Breast epithelium (tissue), 4 donors: ENCODE measurements at regions not wholly inside any gene's neighbourhood (a gene's known extent, or its start where the extent isn't known, plus 50 kb on each side); places are given as distances from the start of the nearest gene placed in this dataset.

Source experiments
- DNase-seq, 2 donors: peaks; one replicate each; pipeline ENCODE4 v3.0.0-alpha.2; 2019; ENCODE audit warnings: low spot score in 2 of 2
- H3K27ac ChIP-seq, 2 donors: fragments of 200-600 bp; sonication (generic) in 1 of 2; one replicate each; pipeline ENCODE4 v1.5.1; 2016 to 2019; ENCODE audit warnings: mild to moderate bottlenecking in 1 of 2
- H3K27me3 ChIP-seq, 2 donors: fragments of 200-600 bp; sonication (generic) in 1 of 2; one replicate each; pipeline versions ENCODE4 v1.5.1 to v1.6.0; 2017 to 2019; ENCODE audit warnings: control low read depth in 1 of 2, mild to moderate bottlenecking in 1 of 2
- H3K36me3 ChIP-seq: fragments of 200-600 bp; one replicate; pipeline ENCODE4 v1.5.1; 2019
- H3K4me1 ChIP-seq, 2 donors: fragments of 200-600 bp; sonication (generic); one replicate each; pipeline ENCODE4 v1.5.1; 2016 to 2019; ENCODE audit warnings: control low read depth in 1 of 2
- H3K4me3 ChIP-seq, 3 donors: fragments of 200-600 bp; sonication (generic); 1 replicate in 2 of 3; 2 replicates in 1 of 3; pipeline ENCODE4 v1.5.1; 2016 to 2019; ENCODE audit warnings: mild to moderate bottlenecking in 3 of 3, moderate library complexity in 2 of 3
- H3K9me3 ChIP-seq, 2 donors: fragments of 200-600 bp; sonication (generic) in 1 of 2; one replicate each; pipeline ENCODE4 v1.5.1; 2016 to 2019; ENCODE audit warnings: control low read depth in 1 of 2
- POLR2A ChIP-seq: fragments of 450-650 bp; IDR thresholded peaks from one replicate; pipeline ENCODE4 v1.6.1; 2016; ENCODE audit warnings: antibody characterized with exemption, mild to moderate bottlenecking, moderate library complexity
- POLR2AphosphoS5 ChIP-seq, 3 donors: sonication (generic); formaldehyde crosslinking; IDR thresholded peaks; one replicate each; pipeline ENCODE4 v1.6.1; 2017; ENCODE audit warnings: antibody characterized with exemption in 3 of 3
- intact Hi-C: fragments of 100-400 bp; cut with DNase I; formaldehyde crosslinking; loops from one replicate; pipeline ENCODE4 v1.15.1; 2023; ENCODE audit warnings: low total_unique reads
- TF ChIP-seq, protein P1 (sequence below), 3 donors: fragments of 450-650 bp; IDR thresholded peaks; one replicate each; pipeline ENCODE4 v1.5.1; 2016 to 2017; ENCODE audit warnings: antibody characterized with exemption in 3 of 3, mild to moderate bottlenecking in 3 of 3, moderate library complexity in 3 of 3

DNA sequence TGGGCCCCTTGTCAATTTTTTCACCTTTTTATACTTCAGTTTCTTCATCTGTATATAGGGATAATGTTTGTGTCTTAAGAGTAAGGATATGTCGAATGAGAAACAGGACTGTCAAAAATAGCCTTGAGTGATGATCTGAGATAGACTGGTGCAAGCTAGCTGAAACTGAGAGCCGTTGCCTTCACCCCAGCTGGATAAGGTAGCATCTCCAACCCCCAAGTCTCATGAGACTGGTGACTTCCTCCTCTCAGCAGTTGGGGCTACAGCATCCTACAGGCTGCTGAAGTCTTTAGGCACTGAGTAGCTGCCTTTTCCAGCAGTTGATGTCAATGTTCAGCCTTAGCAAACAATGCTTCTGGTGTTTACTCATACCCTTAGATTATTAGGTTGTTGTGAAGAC is 330.2 kb downstream of the OSTF1 start:
- Histone ChIP-seq H3K9me3 (no peaks in the 10 kb centered on the region), H3K4me1 (no peaks in the 10 kb centered on the region), H3K36me3 (no peaks in the 10 kb centered on the region), H3K27me3 (no peaks in the 10 kb centered on the region), H3K4me3 (no peak overlapping the region), H3K27ac (no peak overlapping the region)
- intact Hi-C loops, result no loop called here
- DNase-seq, result no peak
- TF ChIP-seq POLR2AphosphoS5 (IDR thresholded peaks at IDR 0.05), result no peak
- TF ChIP-seq, protein P1, sequence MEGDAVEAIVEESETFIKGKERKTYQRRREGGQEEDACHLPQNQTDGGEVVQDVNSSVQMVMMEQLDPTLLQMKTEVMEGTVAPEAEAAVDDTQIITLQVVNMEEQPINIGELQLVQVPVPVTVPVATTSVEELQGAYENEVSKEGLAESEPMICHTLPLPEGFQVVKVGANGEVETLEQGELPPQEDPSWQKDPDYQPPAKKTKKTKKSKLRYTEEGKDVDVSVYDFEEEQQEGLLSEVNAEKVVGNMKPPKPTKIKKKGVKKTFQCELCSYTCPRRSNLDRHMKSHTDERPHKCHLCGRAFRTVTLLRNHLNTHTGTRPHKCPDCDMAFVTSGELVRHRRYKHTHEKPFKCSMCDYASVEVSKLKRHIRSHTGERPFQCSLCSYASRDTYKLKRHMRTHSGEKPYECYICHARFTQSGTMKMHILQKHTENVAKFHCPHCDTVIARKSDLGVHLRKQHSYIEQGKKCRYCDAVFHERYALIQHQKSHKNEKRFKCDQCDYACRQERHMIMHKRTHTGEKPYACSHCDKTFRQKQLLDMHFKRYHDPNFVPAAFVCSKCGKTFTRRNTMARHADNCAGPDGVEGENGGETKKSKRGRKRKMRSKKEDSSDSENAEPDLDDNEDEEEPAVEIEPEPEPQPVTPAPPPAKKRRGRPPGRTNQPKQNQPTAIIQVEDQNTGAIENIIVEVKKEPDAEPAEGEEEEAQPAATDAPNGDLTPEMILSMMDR (IDR thresholded peaks at IDR 0.05), result no peak
- TF ChIP-seq POLR2A, result no peak

DNA sequence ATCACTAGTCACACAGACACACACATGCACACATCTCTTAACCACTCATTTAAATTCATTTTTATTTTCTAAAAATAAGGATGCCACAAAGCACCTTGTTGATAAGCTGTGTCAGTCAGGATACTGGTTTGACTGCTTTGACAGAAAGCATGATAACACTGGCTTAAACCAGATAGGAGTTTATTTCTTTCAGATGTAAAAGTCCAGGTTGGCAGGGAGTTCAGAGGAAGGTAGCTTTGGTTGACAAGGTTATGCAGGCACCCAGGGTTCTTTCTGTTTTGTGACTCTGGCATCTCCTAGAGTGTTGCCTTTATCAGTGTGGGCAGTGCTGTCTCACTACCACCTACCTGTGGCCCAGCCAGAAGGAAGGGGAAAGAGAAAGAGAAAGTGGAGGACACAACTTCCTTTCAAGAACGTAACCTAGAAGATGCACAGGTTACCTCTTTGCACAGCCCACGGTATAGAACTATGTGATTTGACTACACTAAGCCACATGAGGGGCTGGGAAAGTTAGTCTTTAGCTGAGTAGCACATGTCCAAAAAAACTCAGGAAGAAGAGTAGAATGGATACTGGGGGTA is 334.7 kb downstream of the OSTF1 start:
- DNase-seq, result no peak
- intact Hi-C loops, result no loop called here
- no peak overlapping the region for H3K27ac ChIP-seq

DNA sequence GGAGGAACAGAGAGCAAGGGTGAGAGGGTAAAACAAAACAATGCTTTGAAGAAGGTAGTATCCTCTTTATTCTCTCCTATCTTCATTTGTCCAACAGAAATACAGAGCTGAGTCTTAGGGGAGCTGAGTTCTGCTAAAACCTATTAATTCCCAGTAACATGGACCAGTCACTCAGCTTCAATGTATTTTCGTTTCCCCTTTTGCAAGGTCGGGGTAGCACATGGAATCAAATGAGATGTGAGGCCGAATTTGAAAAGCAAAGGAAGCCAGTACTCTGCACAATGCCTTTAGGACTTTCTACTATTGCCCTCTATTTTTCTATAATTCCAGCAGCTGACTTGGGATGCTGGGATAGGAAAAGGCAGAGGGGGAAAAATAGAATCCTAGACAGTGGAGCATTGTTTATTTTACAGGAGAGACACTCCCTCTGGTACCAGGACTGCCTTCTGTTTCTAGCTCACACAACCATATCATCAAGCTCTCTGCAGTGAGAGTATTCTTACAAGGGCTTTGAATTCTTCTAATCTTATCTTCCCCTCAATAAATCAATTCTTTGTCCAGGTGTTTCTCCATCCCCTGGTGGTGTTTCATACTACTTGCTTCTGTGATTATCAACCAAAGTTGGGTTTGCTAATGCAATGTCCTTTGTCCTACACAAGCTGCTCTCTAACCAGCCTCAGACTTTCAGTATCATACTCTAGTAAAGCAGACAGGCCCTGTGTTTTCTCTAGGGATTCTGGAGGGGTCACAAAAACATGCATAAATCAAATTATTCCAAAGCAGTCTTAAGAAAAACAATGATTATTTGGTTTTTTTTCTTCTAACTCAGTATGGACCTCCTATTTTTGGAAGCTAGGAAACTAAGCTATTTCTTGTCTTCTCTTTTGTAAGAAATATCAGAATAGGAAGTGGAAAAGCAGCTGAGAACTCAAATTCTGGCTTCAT is 341.5 kb downstream of the OSTF1 start:
- H3K27me3 ChIP-seq, result no peaks in the 10 kb centered on the region
- no peaks in the 10 kb centered on the region for H3K9me3 ChIP-seq
- TF ChIP-seq, protein P1 (IDR thresholded peaks at IDR 0.05), result no peak
- TF ChIP-seq POLR2A (no peak), POLR2AphosphoS5 (IDR thresholded peaks at IDR 0.05) (no peak)
- intact Hi-C loops, result no loop called here
- peak overlapping the region in 1 of 2 donors; percentile 34 for H3K27ac ChIP-seq
- no peaks in the 10 kb centered on the region for H3K36me3 ChIP-seq
- no peak for DNase-seq
- no peaks in the 10 kb centered on the region for H3K4me1 ChIP-seq
- no peak overlapping the region for H3K4me3 ChIP-seq

More for the DNA sequence above, 334.7 kb downstream of the OSTF1 start:
- Histone ChIP-seq H3K4me3 (no peak overlapping the region), H3K4me1 (no peaks in the 10 kb centered on the region), H3K27me3 (no peaks in the 10 kb centered on the region), H3K9me3 (no peaks in the 10 kb centered on the region), H3K36me3 (no peaks in the 10 kb centered on the region)
- TF ChIP-seq POLR2AphosphoS5 (IDR thresholded peaks at IDR 0.05) (no peak), POLR2A (no peak)
- TF ChIP-seq, protein P1 (IDR thresholded peaks at IDR 0.05), result no peak

DNA sequence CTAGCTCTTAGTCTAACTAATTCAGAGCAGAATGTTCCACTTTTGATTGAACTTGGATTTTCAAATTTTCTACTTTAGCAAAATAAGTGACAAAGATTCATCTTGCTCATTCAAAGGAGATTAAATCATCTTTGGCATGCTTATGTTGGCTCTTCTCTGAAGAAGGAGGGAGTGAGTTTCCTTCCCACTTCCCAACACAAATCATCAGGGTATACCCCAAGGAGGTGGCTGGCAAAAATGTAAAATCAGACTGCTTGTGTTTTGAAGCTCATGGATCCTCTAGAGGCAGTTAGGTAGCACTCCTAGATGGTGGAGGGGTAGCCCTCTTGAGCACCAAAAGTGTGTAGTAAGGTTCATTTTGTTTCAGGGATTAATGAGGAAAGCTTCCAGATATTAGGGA is 343.1 kb downstream of the OSTF1 start:
- no peaks in the 10 kb centered on the region for H3K36me3 ChIP-seq
- no peak for TF ChIP-seq POLR2A
- TF ChIP-seq, protein P1 (IDR thresholded peaks at IDR 0.05), result no peak
- no peak for TF ChIP-seq POLR2AphosphoS5 (IDR thresholded peaks at IDR 0.05)
- no peaks in the 10 kb centered on the region for H3K4me1 ChIP-seq
- H3K9me3 ChIP-seq, result no peaks in the 10 kb centered on the region
- H3K27ac ChIP-seq, result peak overlapping the region in 1 of 2 donors; percentile 57
- no peak for DNase-seq
- H3K27me3 ChIP-seq, result no peaks in the 10 kb centered on the region
- H3K4me3 ChIP-seq, result no peak overlapping the region
- intact Hi-C loops, result no loop called here

DNA sequence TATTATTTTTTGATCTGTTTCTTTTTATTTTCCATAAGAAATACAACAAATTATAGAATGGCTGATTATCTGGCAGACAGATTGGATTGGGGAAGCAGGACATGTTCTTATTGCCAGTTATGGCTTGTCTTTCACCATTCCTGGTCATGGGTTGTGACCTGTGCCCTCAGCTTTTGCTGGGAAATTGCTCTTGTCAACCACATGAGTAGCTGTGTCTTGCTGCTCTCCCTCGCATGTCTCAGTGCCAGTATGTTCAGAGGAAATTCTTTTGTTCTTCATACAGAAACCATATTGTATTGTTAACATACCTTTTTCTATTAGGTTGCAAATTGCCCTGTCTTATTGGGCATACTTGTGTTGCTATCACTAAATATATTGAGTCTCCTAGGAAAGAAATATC is 344.1 kb downstream of the OSTF1 start:
- peak overlapping the region in 1 of 2 donors; percentile 66 for H3K27ac ChIP-seq
- H3K4me3 ChIP-seq, result no peak overlapping the region
- no peaks in the 10 kb centered on the region for H3K9me3 ChIP-seq
- no peak for DNase-seq
- no peaks in the 10 kb centered on the region for H3K27me3 ChIP-seq
- no peaks in the 10 kb centered on the region for H3K36me3 ChIP-seq
- TF ChIP-seq POLR2A (no peak), POLR2AphosphoS5 (IDR thresholded peaks at IDR 0.05) (peak in 1 of 3 donors; percentile 25)
- intact Hi-C loops, result no loop called here
- H3K4me1 ChIP-seq, result no peaks in the 10 kb centered on the region
